ENCODE measurements at regions not wholly inside any gene's neighbourhood (a gene's known extent, or its start where the extent isn't known, plus 50 kb on each side); places are given as distances from the start of the nearest gene placed in this dataset.

GRCh38 chr3:181250714-181251113, 261.2 kb upstream of the DNAJC19 start:
- no peak for TF ChIP-seq POLR2A (IDR thresholded peaks at IDR 0.05)
- no peak for TF ChIP-seq CTCF (IDR thresholded peaks at IDR 0.05)

All from testis (tissue), 2 donors.